Gastrocnemius medialis (tissue), 4 donors: ENCODE measurements at regions not wholly inside any gene's neighbourhood (a gene's known extent, or its start where the extent isn't known, plus 50 kb on each side); places are given as distances from the start of the nearest gene placed in this dataset.

ENCODE experiments used
- CTCF ChIP-seq, 5 experiments: fragments of 450-650 bp in 3 of 5; fragments of 200-600 bp in 2 of 5; sonication (generic) in 2 of 5; IDR thresholded peaks in 4 of 5; conservative IDR thresholded peaks in 1 of 5; 1 replicate in 4 of 5; 2 replicates in 1 of 5; pipeline ENCODE4 v1.5.1; 2016 to 2019; ENCODE audit warnings: antibody characterized with exemption in 5 of 5, mild to moderate bottlenecking in 3 of 5, moderate library complexity in 3 of 5
- POLR2A ChIP-seq, 2 donors: fragments of 450-650 bp; IDR thresholded peaks; one replicate each; pipeline ENCODE4 v1.6.1; 2017; ENCODE audit warnings: antibody characterized with exemption in 2 of 2, mild to moderate bottlenecking in 2 of 2, moderate library complexity in 2 of 2

GRCh38 chr18:10162340-10162739, 248.5 kb downstream of the VAPA start:
- no peak for TF ChIP-seq CTCF (IDR thresholded peaks at IDR 0.05 in 4 of 5, conservative IDR thresholded peaks at IDR 0.05 in 1 of 5)
- no peak for TF ChIP-seq POLR2A (IDR thresholded peaks at IDR 0.05)
